ENCODE measurements at regions not wholly inside any gene's neighbourhood (a gene's known extent, or its start where the extent isn't known, plus 50 kb on each side); places are given as distances from the start of the nearest gene placed in this dataset.
"Not testable (repeated sequence)": the region's sequence is repeated elsewhere in the genome, so short reads cannot be mapped to it uniquely, and the experiment has no call there.

GRCh38 chr16:48004141-48004695 lies 151.6 kb downstream of the ABCC12 start:
- no peak for DNase-seq (ENCODE audit: low spot score)

DNA sequence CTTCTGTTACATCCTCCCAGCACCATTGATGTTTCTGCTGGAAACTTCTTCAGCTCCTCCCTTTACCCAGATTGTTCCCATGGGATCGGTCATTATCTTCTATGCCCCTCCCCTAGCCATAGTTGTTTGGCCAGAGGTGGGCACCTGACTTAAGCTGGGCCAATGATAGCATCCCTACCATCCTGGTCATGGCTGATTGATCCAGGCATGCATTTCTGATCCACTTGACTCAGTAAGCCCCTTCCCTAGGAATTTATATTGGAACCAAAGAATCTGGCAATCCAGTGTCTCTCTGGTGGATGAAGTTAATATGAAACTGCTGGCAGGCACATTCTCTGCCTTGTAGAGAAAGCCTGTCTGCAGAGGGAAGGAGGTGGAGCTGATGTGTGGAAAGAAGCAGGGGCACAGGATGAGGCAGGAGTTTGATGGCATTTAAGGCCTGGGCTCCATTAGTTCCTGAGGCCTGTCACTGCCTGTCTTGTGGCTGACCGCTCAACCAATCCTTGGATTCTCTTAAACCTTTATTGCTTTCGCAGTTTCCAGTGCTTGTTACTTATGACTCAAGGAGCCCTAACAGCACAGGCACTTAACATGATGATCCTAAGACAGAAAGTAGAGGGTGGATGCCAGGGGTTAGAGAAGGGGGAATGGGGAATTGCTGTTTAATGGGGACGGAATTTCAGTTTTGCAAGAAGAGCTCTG lies 152.4 kb downstream of the ABCC12 start:
- DNase-seq (ENCODE audit: low spot score), result no peak

DNA sequence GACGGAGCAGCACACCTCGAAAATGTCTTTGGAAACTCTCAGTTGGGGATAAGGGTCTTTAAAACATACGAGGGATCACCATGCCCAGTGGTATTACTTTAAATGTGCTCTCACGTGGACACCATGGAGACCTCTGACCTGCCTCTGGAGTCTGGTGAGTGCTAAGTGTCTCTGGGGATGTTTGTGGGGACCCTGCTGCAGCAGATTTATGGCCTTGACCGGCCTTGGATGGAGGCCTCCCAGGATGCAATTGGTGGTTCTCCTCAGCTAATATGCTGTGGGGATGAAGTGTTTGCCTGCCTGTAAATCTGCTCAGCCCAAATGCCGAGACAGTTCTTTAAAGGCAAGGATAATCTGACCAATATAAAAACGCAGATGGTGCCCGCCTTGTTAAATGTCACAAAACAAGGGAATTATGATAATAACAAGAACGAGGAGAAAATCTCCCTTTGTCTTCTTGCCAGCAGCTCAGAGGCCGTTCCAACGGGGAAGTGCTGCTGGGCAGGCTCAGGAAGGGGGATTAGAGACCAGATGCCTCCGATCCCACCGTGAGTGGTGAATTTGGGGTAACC lies 154.4 kb downstream of the ABCC12 start:
- no peak for DNase-seq (ENCODE audit: low spot score)

- DNase-seq (ENCODE audit: low spot score), result no peak
Observed at GRCh38 chr16:48000622-48001021, 155.2 kb downstream of the ABCC12 start.

DNA sequence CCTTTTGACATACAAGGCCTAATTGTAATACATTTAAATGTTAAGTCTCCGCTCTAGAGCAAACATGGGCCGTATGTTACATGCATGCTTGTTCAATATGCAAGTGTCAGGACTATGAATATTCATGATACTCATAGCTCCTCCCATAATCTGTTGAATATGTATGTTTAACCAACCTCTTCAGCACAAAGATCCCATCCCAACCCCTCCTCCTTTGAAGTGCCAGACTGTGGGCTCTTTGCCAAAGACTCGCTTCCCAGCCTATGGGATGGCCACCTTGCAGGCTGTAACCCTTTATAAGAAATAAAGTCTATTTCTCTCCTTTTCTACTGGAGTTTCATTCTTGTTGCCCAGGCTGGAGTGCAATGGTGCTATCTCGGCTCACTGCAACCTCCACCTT lies 156.2 kb downstream of the ABCC12 start:
- DNase-seq (ENCODE audit: low spot score), result no peak

GRCh38 chr16:47995354-47995753 lies 160.4 kb downstream of the ABCC12 start:
- no peak for DNase-seq (ENCODE audit: low spot score)

DNA sequence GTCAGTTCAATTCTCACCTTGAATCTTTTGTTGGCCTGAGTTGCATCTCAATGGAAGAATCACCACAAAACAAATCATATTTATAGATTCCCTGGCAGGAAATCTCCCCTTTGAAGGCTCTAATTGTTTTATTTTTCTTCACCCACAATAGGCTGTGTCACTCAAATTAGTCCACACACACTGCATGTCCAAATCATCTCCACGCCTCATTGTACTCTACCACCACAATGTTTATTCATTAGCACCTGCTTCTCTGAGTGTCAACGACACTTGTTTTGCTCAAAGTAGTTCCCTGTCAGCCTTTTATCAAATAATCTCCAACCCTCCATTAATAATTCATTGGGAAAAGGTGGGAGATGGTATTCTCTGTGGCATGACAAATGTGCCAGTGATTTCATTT lies 164.3 kb downstream of the ABCC12 start:
- no peak for DNase-seq (ENCODE audit: low spot score)

DNA sequence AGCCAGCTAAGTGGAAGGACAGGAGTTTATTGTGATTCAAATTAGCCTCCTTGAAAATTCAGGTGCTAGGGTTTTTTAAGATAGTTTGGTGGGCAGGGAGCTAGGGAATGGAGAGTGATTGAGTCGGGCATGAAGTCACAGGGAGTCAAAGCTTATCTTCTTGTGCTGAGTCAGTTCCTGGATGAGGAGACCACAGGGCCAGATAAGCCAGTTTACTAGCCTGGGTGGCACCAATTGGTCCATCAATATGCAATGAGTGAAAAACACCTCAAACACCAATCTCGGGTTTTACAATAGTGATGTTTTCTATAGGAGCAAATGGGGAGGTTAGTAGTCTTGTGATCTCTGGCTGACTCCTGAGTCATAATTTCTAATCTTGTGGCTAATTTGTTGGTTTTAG lies 165.1 kb downstream of the ABCC12 start:
- no peak for DNase-seq (ENCODE audit: low spot score)

DNA sequence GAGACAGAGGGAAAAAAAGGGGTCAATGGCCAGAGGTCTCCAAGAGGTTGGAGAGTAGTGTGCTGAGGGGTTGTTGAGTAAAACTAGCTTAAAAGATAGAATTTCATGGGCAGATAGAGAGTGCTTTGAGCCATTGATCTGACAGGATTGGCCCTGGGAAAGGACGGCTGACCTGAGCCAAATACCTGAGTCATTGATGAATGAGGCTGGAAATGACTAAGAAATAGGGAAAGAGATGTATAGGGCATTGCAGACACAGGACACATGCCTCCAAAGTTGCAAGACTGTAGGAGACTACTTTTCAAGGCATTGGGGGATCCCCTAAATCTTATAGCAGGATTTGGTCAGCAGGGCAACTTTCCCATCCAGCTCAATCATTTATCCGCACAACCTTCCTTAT lies 168.7 kb downstream of the ABCC12 start:
- no peak for DNase-seq (ENCODE audit: low spot score)

DNA sequence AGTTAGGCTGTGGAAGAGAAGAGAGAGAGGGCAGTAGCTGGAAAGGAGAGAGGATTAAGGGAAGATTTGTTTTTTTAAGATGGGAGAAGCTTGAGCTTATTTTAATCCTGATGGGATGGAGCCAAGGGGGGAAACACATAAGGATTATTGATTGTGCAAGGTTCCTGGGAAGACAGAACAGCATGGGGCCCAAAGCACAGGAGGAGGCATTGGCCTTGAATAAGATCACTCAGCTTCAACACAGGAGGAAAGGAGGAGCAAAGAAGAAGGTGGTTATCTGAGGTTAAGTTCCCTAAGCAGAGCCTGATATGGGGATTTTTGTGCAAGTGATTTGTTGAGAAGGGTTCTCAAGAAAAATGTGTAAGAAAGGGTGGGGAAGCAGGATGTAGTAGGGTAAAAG lies 169.8 kb downstream of the ABCC12 start:
- DNase-seq (ENCODE audit: low spot score), result no peak

DNA sequence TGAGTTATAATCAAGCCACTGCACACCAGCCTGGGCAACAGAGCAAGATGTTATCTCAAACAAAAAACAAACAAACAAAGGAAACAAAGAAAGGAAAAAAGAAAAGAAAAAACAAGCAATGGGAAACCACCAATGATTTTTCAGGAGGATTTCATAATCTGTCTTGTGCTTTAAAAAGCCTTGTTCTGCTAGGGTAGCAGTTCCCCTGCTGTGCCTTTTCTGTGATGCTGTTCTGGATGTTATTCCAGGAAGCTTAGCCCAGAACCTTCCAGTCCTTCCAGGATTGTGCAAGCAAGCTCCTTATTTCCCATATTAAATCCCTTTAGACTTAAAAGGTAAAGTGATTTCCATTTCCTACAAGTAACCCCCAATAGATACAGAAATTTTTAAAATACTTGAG lies 171.1 kb downstream of the ABCC12 start:
- DNase-seq (ENCODE audit: low spot score), result no peak

- no peak for DNase-seq (ENCODE audit: low spot score)
Observed at GRCh38 chr16:47983999-47984580, 171.7 kb downstream of the ABCC12 start.

DNA sequence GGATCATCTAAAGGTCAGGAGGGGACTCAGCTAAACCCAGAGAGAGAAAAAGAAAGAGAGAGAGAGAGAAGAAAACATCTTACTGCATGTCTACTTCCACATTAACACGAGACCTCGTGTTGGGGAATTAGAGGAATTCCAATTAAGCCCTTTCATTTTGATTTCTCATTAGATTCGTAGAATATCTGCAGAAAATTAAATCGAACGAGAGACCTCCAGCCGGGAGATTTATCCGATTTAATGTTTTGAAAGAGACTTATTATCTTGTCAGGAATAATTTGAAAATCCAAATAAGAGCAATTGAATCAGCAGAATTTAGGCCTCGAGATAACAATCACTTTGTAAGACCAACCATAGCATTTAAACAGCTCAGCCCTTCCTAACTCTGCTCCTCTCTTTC lies 175.6 kb downstream of the ABCC12 start:
- DNase-seq (ENCODE audit: low spot score), result no peak

GRCh38 chr16:47979616-47980182 lies 176.1 kb downstream of the ABCC12 start:
- DNase-seq (ENCODE audit: low spot score), result no peak

GRCh38 chr16:47979164-47979520 lies 176.7 kb downstream of the ABCC12 start:
- DNase-seq (ENCODE audit: low spot score), result no peak

DNA sequence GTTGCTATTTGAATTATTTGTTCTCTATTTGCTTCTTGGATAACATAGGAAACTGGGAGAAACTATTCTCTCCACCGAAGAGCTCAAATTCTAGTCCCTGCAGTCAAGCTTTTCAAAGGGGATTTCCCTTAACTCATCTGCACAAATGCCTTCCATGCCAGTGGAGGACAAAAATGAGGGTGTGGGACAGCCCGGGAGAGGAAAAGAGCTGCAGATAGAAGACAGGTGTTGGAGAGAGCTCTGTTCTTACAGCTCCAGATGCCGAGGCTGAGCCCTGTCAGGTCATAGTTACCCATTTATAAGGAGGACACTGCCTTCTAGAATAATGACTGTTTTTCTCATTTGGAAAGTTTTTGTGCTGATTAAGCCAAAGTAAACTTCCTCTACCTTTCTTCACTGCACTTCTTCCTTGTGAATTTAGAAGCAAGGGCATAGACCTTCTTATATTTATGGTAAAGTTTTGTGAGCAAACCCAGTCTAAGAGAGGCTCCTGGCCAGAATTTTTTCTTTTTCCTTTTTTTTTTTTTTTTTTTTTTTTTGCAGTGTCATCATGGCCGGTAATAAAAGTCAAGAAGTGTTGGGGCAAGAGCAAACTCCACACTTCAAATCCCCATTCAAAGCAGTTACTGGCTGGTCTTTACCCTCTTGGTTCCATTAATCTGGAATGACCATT lies 177.2 kb downstream of the ABCC12 start:
- DNase-seq (ENCODE audit: low spot score), result no peak

GRCh38 chr16:47977802-47978201 lies 178.0 kb downstream of the ABCC12 start:
- no peak for DNase-seq (ENCODE audit: low spot score)

- no peak for DNase-seq (ENCODE audit: low spot score)
Observed at GRCh38 chr16:47976636-47977210, 179.1 kb downstream of the ABCC12 start.

DNA sequence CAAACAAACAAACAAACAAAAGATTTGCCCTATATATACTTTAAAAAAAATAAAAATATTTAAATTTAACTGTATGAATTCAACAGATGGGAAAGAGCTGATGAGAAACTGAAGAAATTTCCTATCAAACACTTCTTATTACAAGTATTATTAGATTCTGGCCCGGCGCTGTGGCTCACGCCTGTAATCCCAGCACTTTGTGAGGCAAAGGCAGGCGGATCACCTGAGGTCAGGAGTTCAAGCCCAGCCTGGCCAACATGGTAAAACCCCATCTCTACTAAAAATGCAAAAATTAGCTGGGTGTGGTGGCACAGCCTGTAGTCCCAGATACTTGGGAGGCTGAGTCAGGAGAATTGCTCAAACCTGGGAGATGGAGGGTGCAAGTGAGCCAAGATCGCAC lies 180.8 kb downstream of the ABCC12 start:
- DNase-seq (ENCODE audit: low spot score), result not testable (repeated sequence)

GRCh38 chr16:47973552-47973951 lies 182.2 kb downstream of the ABCC12 start:
- DNase-seq (ENCODE audit: low spot score), result no peak

- DNase-seq (ENCODE audit: low spot score), result no peak
Observed at GRCh38 chr16:47972246-47972985, 183.4 kb downstream of the ABCC12 start.

GRCh38 chr16:47971225-47971624 lies 184.6 kb downstream of the ABCC12 start:
- DNase-seq (ENCODE audit: low spot score), result no peak
